Fibroblast of pulmonary artery (primary cell): ENCODE measurements at regions not wholly inside any gene's neighbourhood (a gene's known extent, or its start where the extent isn't known, plus 50 kb on each side); places are given as distances from the start of the nearest gene placed in this dataset.

Experiments used
- DNase-seq: peaks from one replicate; pipeline ENCODE4 v3.0.0-alpha.2; 2010; ENCODE audit warnings: low read depth
- H3K4me3 ChIP-seq: replicated peaks from 2 replicates; pipeline ENCODE4 v1.5.1; 2011; ENCODE audit warnings: low read depth, mild to moderate bottlenecking, control low read depth, low read length, moderate library complexity
- TF ChIP-seq, protein P1 (sequence below): IDR thresholded peaks from 2 replicates; pipeline ENCODE4 v1.5.1; 2011; ENCODE audit warnings: mild to moderate bottlenecking, control low read depth, low read length, inconsistent platforms; ENCODE audit errors: missing control alignments

GRCh38 chr4:52369649-52370048 lies 289.5 kb downstream of the USP46 start:
- no peak for DNase-seq
- no peak overlapping the region for H3K4me3 ChIP-seq
- TF ChIP-seq, protein P1, sequence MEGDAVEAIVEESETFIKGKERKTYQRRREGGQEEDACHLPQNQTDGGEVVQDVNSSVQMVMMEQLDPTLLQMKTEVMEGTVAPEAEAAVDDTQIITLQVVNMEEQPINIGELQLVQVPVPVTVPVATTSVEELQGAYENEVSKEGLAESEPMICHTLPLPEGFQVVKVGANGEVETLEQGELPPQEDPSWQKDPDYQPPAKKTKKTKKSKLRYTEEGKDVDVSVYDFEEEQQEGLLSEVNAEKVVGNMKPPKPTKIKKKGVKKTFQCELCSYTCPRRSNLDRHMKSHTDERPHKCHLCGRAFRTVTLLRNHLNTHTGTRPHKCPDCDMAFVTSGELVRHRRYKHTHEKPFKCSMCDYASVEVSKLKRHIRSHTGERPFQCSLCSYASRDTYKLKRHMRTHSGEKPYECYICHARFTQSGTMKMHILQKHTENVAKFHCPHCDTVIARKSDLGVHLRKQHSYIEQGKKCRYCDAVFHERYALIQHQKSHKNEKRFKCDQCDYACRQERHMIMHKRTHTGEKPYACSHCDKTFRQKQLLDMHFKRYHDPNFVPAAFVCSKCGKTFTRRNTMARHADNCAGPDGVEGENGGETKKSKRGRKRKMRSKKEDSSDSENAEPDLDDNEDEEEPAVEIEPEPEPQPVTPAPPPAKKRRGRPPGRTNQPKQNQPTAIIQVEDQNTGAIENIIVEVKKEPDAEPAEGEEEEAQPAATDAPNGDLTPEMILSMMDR, result no peak

- TF ChIP-seq, protein P1, result no peak
- no peak overlapping the region for H3K4me3 ChIP-seq
- DNase-seq, result no peak
These were observed 288.5 kb downstream of the USP46 start for GRCh38 chr4:52370576-52370975.

DNA sequence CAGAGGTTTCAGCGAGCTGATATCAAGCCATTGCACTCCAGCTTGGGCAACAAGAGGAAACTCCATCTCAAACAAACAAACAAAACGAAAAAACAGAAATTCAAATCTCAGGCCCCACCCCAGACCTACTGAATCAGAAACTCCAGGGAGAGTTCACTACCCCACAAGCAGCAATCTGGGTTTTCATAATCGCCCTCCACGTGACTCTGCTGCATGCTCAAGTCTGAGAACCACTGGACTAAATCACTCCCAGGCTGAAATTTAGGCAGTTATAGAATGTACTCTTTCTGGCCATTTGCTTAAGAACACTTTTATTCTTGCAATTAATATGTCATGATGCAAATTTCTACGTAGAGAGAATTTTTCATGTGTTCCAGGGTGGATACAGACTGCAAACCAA lies 287.3 kb downstream of the USP46 start:
- no peak overlapping the region for H3K4me3 ChIP-seq
- DNase-seq, result no peak
- TF ChIP-seq, protein P1, result no peak

- DNase-seq, result no peak
- no peak overlapping the region for H3K4me3 ChIP-seq
- TF ChIP-seq, protein P1, result no peak
These were observed 286.8 kb downstream of the USP46 start for GRCh38 chr4:52372269-52372668.

DNA sequence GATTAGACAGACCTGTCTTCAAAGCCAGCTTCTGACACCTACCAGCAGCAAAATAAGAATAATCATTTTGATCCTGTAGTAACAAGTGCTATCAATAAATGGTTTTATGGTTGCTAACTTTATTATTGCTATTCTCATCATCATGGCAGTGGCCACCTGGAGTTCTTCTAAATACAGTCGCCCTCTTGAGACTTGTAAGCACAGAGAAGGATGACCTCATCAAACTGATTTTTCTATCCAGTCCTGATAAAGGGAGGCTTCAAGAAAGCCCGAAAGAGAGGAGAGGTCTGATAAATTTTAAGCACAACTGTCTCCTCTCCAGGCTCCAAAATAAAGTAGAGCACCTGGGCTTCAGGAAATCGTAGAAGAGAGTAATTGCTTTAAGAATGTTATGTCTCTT lies 286.4 kb downstream of the USP46 start:
- no peak for DNase-seq
- no peak overlapping the region for H3K4me3 ChIP-seq
- TF ChIP-seq, protein P1, result no peak

- TF ChIP-seq, protein P1, result no peak
- no peak overlapping the region for H3K4me3 ChIP-seq
- DNase-seq, result no peak
These were observed 285.5 kb downstream of the USP46 start for GRCh38 chr4:52373650-52374049.

- TF ChIP-seq, protein P1, result no peak
- no peak for DNase-seq
- H3K4me3 ChIP-seq, result no peak overlapping the region
These were observed 284.2 kb downstream of the USP46 start for GRCh38 chr4:52374877-52375276.
